ENCODE measurements at regions not wholly inside any gene's neighbourhood (a gene's known extent, or its start where the extent isn't known, plus 50 kb on each side); places are given as distances from the start of the nearest gene placed in this dataset.

- TF ChIP-seq CTCF (IDR thresholded peaks at IDR 0.05; ENCODE audit: poor library complexity, severe bottlenecking) (no peak), EZH2 (IDR thresholded peaks at IDR 0.05; ENCODE audit: borderline replicate concordance, insufficient read depth, low read length, poor library complexity, severe bottlenecking) (no peak), RAD21 (conservative IDR thresholded peaks at IDR 0.05) (no peak), EP300 (conservative IDR thresholded peaks at IDR 0.05; ENCODE audit: poor library complexity, severe bottlenecking) (no peak), TAF1 (IDR thresholded peaks at IDR 0.05; ENCODE audit: low read depth) (no peak), REST (IDR thresholded peaks at IDR 0.05; ENCODE audit: borderline replicate concordance) (no peak), POLR2AphosphoS5 (IDR thresholded peaks at IDR 0.05) (no peak)
Measured at GRCh38 chr16:85259115-85259831, 147.0 kb upstream of the CIBAR2 start.
